ENCODE measurements at regions not wholly inside any gene's neighbourhood (a gene's known extent, or its start where the extent isn't known, plus 50 kb on each side); places are given as distances from the start of the nearest gene placed in this dataset.
"Not testable (repeated sequence)": the region's sequence is repeated elsewhere in the genome, so short reads cannot be mapped to it uniquely, and the experiment has no call there.

DNA sequence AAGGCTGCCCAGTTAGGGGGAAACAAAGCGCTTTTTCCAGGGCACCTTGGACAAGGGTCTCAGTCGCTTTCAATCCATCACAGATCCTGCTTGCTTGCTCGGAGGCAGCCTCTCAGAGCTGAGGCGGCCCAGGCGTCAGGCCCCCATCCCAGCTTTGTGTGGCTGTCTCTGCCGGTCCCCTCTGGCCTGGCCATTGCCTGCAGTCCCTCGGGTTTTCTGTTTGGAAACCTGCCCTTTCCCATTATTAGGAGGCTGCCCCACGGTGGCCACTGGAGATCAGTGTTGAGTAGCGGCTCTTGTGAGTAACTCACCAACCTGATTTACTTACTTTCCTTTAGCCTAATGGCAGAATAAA is 216.1 kb downstream of the GLRX3 start:
- no peak for DNase-seq

DNA sequence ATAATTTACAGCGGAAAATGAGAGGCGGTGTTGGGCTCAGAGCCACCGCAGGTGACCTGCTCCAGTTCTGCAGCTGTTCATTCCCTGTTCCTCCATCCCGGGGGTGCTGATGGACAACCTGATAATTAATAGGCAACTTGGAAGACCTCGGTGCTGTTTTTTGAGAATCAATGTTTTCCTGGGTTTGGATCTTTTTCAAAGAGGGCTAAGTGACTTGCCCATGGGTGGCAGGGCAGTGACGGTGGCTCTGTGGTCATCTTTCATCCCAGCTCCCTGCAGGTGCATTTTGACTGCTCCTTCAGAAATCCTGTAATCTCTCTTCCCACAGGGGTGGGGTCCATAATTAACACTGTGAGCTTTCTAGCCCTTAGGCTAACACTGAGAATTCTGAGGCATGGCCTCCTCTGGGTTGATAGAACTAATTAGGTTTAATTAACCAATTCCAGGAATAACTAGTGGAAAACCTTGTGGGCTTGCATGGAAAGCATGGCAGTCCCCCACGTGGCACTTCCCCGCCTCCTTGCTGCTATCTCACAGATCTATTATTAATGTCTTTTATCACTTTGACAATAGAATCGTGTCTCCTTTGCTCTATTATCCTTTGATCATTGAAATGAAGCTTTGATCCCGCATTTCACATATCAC is 217.9 kb downstream of the GLRX3 start:
- no peak for DNase-seq

DNA sequence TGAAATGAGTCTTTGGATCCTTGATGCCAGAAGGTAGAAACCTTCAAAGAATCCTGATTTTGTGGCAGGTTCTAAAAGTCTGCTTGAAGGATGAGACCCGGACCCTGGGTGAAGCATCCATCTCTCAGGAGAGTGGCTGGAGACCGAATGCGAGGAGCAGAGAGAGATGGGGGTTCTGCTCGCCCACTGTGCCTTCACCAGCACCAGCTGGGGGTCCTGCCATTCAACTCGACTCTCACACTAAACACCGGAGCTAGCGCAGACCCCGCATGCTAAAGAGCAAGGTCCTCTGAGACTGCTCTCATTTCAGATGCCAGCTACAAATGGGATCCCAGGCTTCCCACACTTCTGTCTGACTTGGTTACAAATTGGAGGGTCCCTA is 218.4 kb downstream of the GLRX3 start:
- no peak for DNase-seq

DNA sequence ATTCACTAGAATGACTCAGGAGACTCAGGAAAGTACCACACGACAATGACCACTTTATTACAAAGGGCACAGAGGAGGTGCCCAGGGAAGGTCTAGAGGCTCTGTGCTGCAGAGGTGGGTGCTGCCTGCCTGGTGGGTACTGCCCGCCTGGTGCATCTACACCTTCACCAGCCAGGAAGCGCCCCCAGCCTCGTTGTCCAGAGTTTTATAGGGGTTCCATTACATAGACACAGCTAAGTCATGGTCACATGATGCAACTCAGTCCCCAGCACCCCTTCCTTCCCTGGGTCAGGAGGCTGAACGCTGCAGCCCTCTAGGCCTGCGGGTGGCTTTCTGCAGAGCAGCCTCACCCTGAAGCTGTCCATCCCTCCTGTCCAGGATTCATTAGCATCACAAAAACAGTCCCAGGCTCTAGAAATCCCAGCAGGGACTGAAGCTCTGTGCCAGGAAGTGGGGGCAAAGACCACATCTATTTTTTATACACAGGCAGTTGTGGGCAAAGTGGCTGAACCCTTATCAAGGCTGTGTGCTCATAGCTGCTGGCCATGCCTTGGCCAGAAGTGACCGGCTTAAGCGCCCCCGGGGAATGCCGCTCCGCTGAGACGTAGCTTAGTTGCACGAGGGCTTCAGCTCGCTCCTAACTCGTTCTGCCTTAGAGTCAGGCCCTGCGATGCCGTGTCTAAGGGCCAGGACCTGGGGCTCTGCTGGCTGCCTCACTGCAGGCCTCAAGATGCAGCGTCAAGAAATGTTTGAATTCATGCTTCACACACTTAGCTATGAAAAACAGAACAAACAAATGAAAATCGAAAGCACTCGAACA is 219.0 kb downstream of the GLRX3 start:
- DNase-seq = no peak

DNA sequence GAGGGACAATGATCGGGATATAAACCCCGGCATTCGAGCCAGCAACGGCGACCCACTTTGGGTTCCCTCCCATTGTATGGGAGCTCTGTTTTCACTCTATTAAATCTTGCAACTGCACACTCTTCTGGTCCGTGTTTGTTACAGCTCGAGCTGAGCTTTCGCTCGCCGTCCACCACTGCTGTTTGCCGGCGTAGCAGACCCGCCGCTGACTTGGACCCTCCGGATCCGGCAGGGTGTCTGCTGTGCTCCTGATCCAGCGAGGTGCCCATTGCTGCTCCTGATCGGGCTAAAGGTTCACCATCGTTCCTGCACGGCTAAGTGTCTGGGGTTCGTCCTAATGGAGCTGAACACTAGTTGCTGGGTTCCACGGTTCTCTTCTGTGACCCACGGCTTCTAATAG is 220.2 kb downstream of the GLRX3 start:
- not testable (repeated sequence) for DNase-seq

DNA sequence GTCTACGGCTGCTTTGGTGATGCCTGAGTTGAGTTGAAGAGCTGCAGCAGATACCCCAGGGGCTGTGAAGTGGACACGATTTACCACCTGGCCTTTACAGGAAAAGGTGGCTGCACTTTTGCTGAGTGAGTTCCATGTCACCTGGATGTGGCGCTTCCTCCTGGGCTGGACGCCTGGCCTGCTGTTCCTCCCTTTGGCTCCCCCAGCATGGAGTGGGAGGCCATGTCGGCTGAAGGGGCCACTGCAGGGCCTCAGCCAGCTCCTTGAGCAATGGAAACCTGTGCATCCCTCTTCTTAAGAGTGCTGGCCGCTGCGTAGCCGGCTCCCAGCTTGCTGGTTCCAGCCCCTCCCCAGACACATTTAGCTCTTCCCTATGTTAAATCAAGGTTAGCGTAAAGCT is 221.0 kb downstream of the GLRX3 start:
- no peak for DNase-seq

DNA sequence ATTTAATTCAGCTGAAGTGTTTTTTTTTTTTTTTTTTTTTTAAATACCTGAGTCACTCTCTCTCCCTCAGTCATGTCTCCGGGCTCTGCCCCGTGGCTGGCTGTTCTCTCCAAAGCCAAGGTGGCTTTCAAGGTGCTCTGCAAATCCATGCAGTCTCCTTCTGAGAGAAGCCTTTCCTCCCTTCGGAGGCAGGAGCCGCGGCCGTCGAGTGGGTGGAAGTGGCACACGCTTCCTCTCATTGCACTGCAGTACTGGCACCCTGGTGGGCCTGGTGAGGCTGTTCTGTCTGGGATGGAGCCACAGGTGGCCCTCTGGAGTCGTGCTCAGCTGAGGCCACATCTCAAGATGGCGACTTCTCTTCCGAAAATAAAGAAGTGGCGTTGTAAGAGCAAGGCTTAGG is 221.8 kb downstream of the GLRX3 start:
- no peak for DNase-seq

DNA sequence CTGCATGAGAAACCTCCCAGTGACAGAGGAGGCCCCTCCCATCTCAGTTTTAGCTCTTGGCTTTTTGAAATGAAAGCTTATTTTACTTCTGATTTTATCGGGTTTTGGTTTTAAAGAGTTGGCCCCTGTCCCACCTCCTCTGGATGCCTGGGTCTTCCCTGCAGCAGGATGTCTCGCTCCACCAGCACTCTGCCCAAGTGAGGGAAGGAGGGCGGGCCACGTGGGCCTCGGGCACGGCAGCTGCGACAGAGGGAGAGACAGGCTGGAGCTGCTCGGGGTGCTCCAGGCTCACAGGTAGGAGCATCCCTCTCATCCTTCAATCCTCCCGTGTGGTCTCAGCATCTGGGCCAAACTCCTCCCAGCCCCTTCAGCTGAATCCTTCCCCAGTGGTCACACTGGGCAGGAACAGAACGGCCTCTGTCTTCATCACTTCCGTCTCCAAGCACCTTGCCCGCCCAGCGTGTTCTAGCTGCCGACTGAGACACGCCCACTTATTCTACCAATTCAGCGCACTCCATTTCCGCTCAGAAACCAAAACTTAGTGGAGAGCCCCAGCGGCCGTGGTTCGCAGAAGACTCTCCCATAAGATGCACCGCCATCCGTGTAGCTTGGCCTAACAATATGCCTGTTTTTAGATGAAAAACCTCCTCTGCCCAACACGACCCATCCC is 222.9 kb downstream of the GLRX3 start:
- DNase-seq = no peak

DNA sequence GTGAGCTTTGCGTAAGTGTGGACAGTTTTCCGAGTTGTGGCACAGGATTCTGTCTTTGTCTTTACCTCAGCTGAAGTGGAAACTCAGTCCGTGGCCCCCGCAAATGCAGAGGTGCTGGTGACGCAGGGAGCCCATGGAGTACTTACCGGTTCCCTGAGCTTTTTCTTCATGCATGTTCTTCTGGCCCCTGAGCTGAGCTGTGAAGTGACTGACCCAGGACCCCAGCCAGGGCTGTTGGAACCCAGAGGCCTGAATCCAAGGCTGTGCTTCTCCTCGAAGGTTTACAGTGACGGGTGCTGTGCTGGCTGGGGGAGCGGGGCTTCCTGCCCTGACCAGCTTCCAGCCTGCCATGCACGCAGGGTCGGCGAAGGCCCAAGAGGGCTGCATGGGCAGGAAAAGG is 223.5 kb downstream of the GLRX3 start:
- no peak for DNase-seq

DNA sequence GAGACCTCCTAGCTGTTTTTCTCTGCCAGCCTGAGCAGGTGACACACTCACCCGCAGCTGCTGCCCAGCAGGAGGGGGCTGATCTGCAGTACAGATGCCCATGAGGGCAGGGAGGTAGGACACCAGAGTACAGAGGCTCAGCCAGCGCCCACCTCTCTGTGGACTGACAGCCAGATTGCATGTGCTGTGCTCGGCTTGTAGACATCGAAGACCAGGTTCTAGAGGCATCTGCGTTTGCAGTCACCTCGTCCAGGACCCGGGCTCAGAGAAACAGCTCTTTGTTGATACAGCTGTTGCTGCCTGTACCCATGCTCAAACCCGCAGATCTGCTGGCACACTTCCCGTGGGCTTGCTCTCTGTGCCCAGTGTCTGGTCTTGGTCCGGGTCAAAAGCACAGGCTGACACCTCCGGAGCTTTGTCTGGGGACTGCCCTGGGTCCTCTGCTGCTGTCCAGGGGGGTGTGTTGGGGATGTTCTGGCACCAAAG is 224.7 kb downstream of the GLRX3 start:
- DNase-seq = peak; percentile 15

DNA sequence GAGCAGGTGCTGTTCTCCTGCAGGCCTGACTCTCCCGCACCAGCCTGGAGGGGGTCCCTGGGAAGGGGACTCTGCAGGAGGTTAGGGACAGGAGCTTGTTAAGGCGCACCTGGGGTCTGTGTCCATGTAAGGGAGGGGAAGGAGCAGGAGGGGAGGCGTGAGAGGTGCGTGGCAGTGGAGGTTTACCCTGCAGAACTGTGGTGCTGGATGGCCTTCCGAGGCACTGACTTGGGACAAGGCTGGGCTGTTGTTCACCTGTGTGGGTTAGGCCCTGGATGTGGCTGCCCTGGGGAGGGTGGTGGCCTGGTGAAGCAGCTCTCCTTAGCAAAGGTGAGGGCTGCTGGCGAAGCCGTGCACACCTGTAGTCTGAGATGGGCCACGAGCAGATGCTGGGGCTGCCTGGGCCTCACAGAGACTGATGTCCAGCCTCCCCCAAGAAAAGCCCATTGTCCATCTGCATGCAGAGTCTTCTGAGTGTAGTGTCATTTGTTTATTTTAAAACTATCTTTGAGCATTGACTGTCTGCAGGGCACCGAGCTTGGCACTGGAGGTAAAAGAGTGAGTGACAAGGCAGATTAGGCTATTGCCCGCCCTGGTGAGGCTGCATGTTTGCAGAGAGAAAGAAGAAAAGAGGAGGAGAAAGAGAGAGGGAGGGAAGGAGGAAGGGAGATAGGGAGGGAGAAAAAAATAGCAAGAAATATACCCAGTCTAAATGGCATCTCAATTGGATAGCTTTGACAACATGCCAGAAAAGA is 225.3 kb downstream of the GLRX3 start:
- DNase-seq = no peak

DNA sequence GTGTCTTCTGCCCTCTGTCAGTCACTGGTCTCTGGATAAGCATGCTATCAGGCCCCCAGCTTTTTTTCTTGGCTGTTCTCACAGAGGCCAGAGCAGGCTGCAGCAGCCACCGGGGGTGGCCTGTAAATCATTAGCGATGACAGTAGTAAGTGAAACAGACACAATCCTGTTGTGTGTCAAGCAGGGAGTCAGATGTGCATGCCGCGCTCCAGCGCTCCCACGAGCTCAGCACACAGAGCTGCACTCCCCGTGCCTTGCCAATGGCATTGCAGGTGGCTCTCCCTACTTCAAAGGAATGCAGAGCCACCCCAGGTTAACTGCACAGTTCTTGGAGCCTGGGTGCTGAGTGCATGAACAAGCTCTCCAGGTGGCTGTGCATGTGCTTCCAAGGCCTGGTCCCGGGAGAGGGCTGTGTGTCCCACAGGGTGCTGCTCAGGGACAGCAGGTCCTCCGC is 226.1 kb downstream of the GLRX3 start:
- DNase-seq = peak; percentile 40

DNA sequence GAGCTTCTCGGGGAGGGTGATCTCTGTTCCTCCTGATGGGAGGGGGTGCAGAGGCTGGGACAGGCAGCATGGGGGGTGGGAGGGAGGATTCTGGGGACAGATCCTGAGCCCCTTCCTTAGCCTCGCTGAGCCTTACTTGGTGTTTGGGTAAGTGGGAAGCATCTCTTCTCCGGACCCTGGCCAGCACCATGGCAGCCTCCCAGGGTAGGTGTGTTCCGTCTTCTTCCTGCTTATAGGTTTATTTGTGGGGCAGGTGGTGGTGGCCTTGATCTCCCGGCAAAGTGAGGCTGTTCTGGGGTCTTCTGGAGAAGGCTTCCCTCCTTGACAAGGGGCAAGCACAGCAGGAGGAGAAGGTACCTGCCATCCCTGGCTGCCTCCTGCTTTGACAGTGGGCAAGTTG is 226.9 kb downstream of the GLRX3 start:
- DNase-seq = no peak

DNA sequence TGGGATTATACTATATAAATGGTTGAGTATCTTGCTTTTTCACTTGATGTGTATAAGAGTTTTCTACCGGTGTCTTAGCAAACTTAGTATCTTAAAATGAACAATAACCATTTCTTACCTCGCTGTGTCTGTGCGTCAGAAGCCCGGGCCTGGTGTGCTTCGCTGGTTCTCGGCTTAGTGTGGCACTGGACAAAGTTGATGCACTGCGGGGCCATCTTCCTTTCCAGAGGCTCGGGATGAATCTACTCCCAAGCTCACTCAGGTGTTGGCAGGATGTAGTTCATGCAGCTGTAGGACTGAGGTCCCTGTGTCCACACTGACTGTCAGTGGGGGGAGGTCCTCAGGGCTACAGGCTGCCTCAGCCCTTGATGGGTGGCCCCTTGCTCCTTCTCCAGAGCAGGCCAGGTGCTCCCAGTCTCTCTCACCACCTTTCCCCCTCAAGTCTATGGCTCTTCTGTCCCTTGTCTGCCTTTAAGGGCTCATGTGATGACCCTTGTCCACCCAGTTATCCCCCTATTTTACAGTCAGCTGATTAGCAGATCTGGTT is 227.8 kb downstream of the GLRX3 start:
- DNase-seq = no peak

DNA sequence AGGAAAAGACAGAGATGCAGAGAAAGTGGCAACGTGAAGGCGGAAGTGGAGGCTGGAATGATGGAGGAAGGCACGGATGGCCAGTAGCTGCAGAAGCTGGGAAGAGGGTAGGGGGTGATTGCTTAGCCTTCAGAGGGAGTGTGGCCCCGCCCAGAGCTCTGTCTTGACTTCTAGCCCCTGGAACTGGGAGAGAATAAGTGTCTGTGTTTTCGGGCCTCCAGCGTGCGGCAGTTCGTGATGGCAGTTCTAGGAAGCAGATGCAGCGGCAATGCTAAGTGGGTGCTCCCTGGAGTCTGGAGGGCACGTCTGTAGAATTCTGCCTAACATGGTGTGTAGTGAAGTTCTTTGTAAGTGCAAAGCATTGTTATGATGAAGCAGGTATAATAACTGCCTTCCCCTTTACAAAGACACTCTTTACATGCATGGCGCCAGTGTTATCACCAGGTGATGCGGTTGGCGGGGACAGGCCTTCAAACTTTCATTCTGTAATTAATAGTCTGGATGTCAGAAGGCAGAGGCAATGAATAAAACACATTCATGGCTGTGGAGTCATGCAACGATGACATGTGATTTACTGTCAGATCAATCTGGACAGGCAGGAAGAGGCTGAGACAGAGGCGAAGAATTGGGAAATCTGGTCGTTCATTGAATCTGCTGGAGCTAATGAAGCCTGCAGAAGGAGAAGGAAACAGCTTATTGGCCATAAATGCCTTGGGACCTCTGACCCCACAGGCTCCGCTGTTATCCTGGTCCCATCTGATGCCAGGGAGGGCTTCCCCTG is 228.6 kb downstream of the GLRX3 start:
- no peak for DNase-seq

DNA sequence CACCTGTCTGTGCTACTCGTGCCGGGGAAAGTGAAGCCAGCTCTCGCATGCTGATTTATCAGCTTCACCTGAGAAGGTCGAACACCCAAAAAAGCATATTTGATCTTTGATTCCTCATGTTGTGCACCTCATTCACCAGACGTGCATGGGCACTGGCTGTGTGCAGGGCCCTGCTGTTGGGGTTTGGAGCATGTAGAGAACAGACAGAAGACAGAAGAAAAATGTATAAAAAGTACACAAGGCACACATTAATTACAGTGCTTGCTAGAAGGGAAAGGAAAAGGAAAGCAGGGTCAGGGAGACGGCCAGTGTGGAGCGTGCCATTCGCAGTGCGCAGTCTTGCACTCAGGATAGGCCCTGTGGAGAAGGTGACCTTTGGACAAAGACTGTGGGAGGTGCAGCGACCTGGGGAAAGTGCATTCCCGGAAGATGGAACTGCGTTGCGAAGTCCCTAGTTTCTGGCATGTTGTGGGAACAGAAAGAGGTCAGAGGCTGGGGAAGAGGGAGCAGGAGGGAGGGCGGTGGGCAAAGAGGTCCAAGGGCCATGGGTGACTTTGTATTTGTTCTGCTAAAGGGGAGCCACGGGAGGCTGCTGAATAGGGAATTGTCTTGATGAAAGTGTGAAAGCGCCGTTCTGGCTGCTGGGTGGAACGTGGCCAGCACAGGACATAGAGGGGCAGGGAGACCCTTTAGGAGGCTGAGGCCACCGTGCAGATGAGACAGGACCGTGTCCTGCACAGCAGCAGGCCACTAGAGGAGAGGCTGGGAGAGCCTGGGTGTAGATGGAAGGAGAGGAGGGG is 232.8 kb downstream of the GLRX3 start:
- DNase-seq = no peak

DNA sequence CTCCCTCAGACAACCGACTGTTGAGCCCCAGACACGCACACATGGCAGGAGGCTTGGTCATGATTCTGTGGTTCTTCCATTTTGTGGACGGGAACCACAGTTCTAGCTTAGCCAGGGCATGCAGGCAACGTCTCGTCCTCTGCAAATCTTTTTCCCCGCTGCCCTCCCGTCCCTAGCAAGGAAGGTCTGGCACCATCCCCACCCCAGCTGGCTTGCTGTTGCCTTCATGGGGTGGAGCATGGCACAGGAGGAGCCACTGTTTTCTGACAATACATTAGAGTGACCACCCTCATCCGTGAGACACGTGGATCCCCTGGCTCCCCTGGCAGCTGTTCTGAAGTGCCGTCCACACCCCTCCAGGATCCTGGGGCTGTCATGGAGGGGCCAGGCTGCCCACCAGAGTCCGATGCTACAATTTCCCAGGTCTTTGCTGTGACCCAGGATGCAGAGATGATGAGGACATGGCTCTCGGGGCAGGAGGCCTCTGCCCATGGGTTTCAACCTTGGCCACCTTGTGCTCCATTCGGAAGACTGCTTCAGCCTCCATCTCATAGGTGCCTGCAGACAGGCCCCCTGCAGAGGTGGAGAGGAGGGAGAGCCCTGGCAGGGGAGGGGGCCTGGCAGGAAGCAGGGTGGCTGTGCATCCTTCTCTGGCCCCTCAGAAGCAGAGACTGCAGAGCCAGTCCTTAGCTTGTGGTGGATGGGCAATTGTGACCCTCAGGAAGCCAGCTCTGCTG is 233.6 kb downstream of the GLRX3 start:
- DNase-seq = no peak

DNA sequence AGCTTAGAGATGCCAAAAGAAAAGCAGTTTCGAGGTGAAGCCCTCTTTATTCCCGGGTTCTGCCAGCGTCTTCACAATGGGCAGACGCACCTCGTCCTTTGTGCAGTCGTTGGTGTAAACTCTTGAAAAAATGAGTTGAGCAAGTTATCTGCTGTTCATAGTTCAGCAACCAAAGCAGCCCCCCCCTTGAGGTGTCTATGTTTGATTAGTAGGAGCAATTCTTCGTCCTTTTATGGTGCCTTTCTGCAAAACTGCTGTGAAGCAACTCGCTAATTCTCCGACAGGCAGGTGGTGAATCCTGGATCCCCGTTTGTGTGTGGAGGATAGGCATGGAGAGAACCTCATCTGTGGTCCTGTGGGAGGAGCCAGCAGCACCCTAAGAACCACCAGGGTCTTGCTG is 234.5 kb downstream of the GLRX3 start:
- DNase-seq = no peak

DNA sequence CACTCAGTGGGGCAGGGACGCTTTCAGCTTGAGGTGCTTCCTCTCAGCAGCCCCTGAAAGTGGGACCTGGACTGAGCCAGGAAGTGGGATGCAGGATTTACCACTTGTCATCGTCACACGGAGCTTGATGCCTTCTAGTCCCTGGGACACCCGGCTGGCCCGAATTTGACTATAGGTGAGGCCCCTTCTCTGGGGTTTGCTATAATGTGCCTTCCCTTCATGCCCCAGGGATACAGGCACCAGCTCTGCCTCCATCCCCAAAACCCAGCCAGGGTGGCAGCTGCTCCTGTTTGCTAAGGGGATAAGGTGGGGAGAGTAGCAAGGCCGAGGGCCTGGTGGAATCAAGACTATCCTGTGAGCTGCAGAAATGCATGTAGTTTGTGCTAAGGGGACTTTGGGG is 235.0 kb downstream of the GLRX3 start:
- DNase-seq = no peak

DNA sequence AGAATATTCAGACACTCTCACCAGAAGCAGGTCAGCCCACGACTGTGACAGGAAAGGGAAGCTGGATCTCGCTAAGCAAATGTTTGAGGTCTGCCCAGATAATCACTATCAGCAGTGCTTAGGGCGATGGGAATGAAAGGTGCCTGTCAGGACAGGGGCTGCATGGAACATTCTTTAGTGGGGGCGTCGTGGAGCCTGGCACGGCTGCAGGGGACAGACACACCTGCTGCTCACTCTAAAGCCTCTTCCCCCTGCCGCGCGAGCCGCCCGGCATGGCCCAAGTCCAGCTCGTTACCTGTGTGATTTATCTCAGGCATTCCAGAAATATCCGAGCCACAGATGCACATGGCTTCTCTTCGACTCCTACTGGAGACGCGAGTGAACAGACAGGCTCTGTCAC is 235.5 kb downstream of the GLRX3 start:
- DNase-seq = peak; percentile 44

DNA sequence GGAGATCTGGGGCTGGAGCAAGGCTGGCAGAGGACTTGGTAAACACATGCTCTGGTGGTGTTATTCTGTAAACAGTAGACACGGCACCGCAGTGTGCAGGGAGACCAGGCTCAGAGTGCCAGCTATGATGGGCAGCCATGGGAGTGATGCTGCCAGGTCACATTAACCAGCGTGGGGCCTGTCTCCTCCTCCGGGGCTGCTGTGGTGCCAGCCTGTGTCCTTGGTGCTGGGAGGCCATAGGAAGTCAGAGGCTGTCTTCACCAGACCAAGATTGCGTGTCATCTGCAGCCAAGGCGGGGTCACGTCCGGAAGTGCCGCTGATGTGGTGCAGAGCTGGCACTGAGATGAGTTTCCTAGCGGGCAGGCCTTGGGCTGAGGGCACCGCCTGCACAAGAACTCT is 236.0 kb downstream of the GLRX3 start:
- no peak for DNase-seq
